CD14-positive monocyte (primary cell): ENCODE measurements at regions not wholly inside any gene's neighbourhood (a gene's known extent, or its start where the extent isn't known, plus 50 kb on each side); places are given as distances from the start of the nearest gene placed in this dataset.

ENCODE experiments used
- DNase-seq, 3 donors: peaks; one replicate each; pipeline ENCODE4 v3.0.0-alpha.2; 2011 to 2022
- H2AFZ ChIP-seq: 2 replicates; pipeline ENCODE4 v1.6.0; 2012; ENCODE audit warnings: mild to moderate bottlenecking, low read depth, low read length, inconsistent platforms; ENCODE audit not compliant: insufficient read depth, poor library complexity, severe bottlenecking
- H3K27ac ChIP-seq, 2 donors: 1 replicate in 1 of 2; 2 replicates in 1 of 2; pipeline ENCODE4 v1.5.1; 2012 to 2013; ENCODE audit warnings: low read length in 2 of 2, control low read depth in 1 of 2, inconsistent platforms in 1 of 2, low read depth in 1 of 2, mild to moderate bottlenecking in 1 of 2
- H3K27me3 ChIP-seq, 2 donors: one replicate each; pipeline versions ENCODE4 v1.6.0 to v1.6.1; 2011 to 2013; ENCODE audit warnings: low read length in 2 of 2; ENCODE audit not compliant: control insufficient read depth in 2 of 2, insufficient read depth in 2 of 2
- H3K36me3 ChIP-seq, 2 donors: replicated peaks in 1 of 2; 1 replicate in 1 of 2; 2 replicates in 1 of 2; pipeline versions ENCODE4 v1.5.1 to v1.6.1; 2012 to 2013; ENCODE audit warnings: low read length in 2 of 2, control low read depth in 1 of 2, inconsistent platforms in 1 of 2, mild to moderate bottlenecking in 1 of 2; ENCODE audit not compliant: insufficient read depth in 2 of 2, control insufficient read depth in 1 of 2
- H3K4me1 ChIP-seq, 2 donors: 1 replicate in 1 of 2; 2 replicates in 1 of 2; pipeline versions ENCODE4 v1.5.1 to v1.6.1; 2012 to 2013; ENCODE audit warnings: low read length in 2 of 2, control low read depth in 1 of 2, inconsistent platforms in 1 of 2, mild to moderate bottlenecking in 1 of 2, moderate library complexity in 1 of 2; ENCODE audit not compliant: insufficient read depth in 2 of 2, control insufficient read depth in 1 of 2
- H3K4me2 ChIP-seq: replicated peaks from 2 replicates; pipeline ENCODE3; 2012; ENCODE audit warnings: low read length, moderate library complexity, mild to moderate bottlenecking; ENCODE audit not compliant: poor library complexity, severe bottlenecking; ENCODE audit errors: extremely low read depth
- H3K4me3 ChIP-seq, 3 experiments: fragments of 200-600 bp in 1 of 3; sonication (generic) in 1 of 3; replicated peaks in 1 of 3; 1 replicate in 2 of 3; 2 replicates in 1 of 3; pipeline ENCODE4 v1.5.1; 2011 to 2013; ENCODE audit warnings: low read length in 3 of 3, mild to moderate bottlenecking in 3 of 3, control low read depth in 2 of 3, low read depth in 2 of 3, inconsistent platforms in 1 of 3, moderate library complexity in 1 of 3
- H3K79me2 ChIP-seq: 2 replicates; pipeline ENCODE4 v1.6.0; 2012; ENCODE audit warnings: mild to moderate bottlenecking, control low read depth, inconsistent platforms, low read length, moderate library complexity; ENCODE audit not compliant: insufficient read depth
- H3K9ac ChIP-seq: 2 replicates; pipeline ENCODE4 v1.6.0; 2017; ENCODE audit warnings: low read length, mild to moderate bottlenecking; ENCODE audit not compliant: insufficient read depth, poor library complexity, severe bottlenecking
- H3K9me3 ChIP-seq, 2 donors: replicated peaks in 1 of 2; 1 replicate in 1 of 2; 2 replicates in 1 of 2; pipeline versions ENCODE4 v1.5.1 to v1.6.1; 2012 to 2013; ENCODE audit warnings: low read length in 2 of 2, control low read depth in 1 of 2; ENCODE audit not compliant: control insufficient read depth in 1 of 2, insufficient read depth in 1 of 2
- H4K20me1 ChIP-seq: 2 replicates; pipeline ENCODE4 v1.6.0; 2012; ENCODE audit warnings: mild to moderate bottlenecking, low read length, control low read depth, moderate library complexity; ENCODE audit not compliant: insufficient read depth
- H3K27ac Mint-ChIP-seq, 7 donors: one replicate each; pipeline ENCODE4 v1.8.0; 2020; ENCODE audit warnings: mild to moderate bottlenecking in 7 of 7, mixed read lengths in 7 of 7, moderate library complexity in 6 of 7, inconsistent platforms in 2 of 7
- H3K27me3 Mint-ChIP-seq, 3 donors: one replicate each; pipeline ENCODE4 v1.8.0; 2021 to 2022; ENCODE audit warnings: low read depth in 3 of 3, mild to moderate bottlenecking in 3 of 3, mixed read lengths in 3 of 3, moderate library complexity in 3 of 3, inconsistent platforms in 1 of 3
- H3K36me3 Mint-ChIP-seq, 2 donors: one replicate each; pipeline ENCODE4 v1.8.0; 2020; ENCODE audit warnings: mixed read lengths in 2 of 2, inconsistent platforms in 1 of 2, mild to moderate bottlenecking in 1 of 2
- H3K4me1 Mint-ChIP-seq: one replicate; pipeline ENCODE4 v1.8.0; 2020; ENCODE audit warnings: mild to moderate bottlenecking, mixed read lengths
- H3K4me3 Mint-ChIP-seq, 2 donors: one replicate each; pipeline ENCODE4 v1.8.0; 2020; ENCODE audit warnings: mild to moderate bottlenecking in 2 of 2, mixed read lengths in 2 of 2, moderate library complexity in 1 of 2
- H3K9me3 Mint-ChIP-seq, 7 donors: one replicate each; pipeline ENCODE4 v1.8.0; 2020 to 2022; ENCODE audit warnings: mixed read lengths in 7 of 7, mild to moderate bottlenecking in 6 of 7, moderate library complexity in 6 of 7, inconsistent platforms in 2 of 7
- WGBS: methylation state at CpG from one replicate; pipeline ENCODE4 v1.1.5; 2013; ENCODE audit warnings: missing lambda C conversion rate; ENCODE audit not compliant: insufficient coverage; 5-methylcytosine and 5-hydroxymethylcytosine counted together
- intact Hi-C, 2 donors: fragments of 100-400 bp; cut with micrococcal nuclease; formaldehyde crosslinking; loops; one replicate each; pipeline versions ENCODE4 v1.15.0 to v1.15.1; 2023
- TF ChIP-seq, protein P1 (sequence below): fragments of 200-600 bp; IDR thresholded peaks from one replicate; pipeline ENCODE4 v1.8.0; 2022; ENCODE audit warnings: antibody characterized with exemption, mild to moderate bottlenecking

DNA sequence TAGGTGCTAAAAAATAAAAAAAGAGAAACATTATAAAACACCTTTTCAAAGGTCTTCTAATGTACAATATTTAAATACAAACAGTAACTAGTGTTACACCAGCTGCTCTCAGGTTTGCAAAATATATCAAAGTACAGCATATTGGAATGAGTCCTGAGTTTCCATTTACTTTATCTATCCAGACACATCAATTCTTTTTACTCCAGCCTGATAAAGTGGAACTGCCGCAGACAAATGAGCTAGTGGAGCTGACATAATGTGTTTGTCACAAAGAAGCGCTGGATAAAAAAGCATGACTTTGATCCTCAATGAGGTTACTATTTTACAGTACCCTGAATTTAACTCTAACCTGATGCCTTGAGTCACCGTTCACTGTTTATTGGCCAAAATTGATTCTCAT lies 1243.1 kb downstream of the GATA3 start:
- no peaks in the 10 kb centered on the region for H3K9me3 ChIP-seq
- Mint-ChIP-seq H3K4me3 (no peak overlapping the region), H3K27ac (no peak overlapping the region), H3K36me3 (no peaks in the 10 kb centered on the region), H3K27me3 (no peaks in the 10 kb centered on the region), H3K9me3 (no peaks in the 10 kb centered on the region), H3K4me1 (peaks cover 14% of the 10 kb centered on the region)
- H4K20me1 ChIP-seq = no peaks in the 10 kb centered on the region
- no peak overlapping the region for H3K27ac ChIP-seq
- no peaks in the 10 kb centered on the region for H3K27me3 ChIP-seq
- 93% methylated on average over 2 of the region's 3 CpGs for WGBS
- peaks cover 8 to 11% of the 10 kb centered on the region in 2 donors for H3K4me1 ChIP-seq
- no peaks in the 10 kb centered on the region for H3K36me3 ChIP-seq
- H3K79me2 ChIP-seq = no peaks in the 10 kb centered on the region
- DNase-seq = no peak
- no peak overlapping the region for H3K4me2 ChIP-seq
- TF ChIP-seq, protein P1, sequence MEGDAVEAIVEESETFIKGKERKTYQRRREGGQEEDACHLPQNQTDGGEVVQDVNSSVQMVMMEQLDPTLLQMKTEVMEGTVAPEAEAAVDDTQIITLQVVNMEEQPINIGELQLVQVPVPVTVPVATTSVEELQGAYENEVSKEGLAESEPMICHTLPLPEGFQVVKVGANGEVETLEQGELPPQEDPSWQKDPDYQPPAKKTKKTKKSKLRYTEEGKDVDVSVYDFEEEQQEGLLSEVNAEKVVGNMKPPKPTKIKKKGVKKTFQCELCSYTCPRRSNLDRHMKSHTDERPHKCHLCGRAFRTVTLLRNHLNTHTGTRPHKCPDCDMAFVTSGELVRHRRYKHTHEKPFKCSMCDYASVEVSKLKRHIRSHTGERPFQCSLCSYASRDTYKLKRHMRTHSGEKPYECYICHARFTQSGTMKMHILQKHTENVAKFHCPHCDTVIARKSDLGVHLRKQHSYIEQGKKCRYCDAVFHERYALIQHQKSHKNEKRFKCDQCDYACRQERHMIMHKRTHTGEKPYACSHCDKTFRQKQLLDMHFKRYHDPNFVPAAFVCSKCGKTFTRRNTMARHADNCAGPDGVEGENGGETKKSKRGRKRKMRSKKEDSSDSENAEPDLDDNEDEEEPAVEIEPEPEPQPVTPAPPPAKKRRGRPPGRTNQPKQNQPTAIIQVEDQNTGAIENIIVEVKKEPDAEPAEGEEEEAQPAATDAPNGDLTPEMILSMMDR = no peak
- H2AFZ ChIP-seq = no peak overlapping the region
- intact Hi-C loops = no loop called here
- H3K4me3 ChIP-seq = no peak overlapping the region
- no peak overlapping the region for H3K9ac ChIP-seq

DNA sequence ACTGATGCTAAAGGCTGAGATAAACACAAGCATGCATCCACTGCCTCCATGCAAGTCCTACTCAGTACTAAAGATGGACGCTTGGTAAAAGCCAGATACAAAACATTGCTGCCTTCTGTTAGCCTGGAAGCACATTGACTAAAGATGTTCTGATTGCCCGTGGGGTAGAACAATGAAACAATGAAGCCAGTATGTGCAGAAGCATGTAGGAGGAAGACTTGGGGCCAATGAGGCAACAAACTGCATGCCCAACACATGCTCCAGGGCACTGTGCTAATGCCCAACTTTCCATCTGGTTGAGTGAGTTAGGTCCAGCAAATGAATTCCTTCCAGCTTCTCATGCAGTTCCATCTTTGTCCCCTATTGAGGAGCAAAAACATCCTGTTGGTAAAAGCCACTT lies 1245.5 kb downstream of the GATA3 start:
- no peak overlapping the region for H2AFZ ChIP-seq
- H3K27ac ChIP-seq = no peak overlapping the region
- TF ChIP-seq, protein P1 = no peak
- Mint-ChIP-seq H3K9me3 (no peaks in the 10 kb centered on the region), H3K4me1 (peaks cover 6% of the 10 kb centered on the region), H3K4me3 (no peak overlapping the region), H3K36me3 (no peaks in the 10 kb centered on the region), H3K27me3 (peaks cover 0 to 1% (median 0%) of the 10 kb centered on the region in 3 donors), H3K27ac (no peak overlapping the region)
- 86% methylated on average over 1 of the region's 2 CpGs for WGBS
- peaks cover 4% of the 10 kb centered on the region in 2 donors for H3K4me1 ChIP-seq
- no peak for DNase-seq
- H3K79me2 ChIP-seq = no peaks in the 10 kb centered on the region
- no peak overlapping the region for H3K4me3 ChIP-seq
- no peaks in the 10 kb centered on the region for H4K20me1 ChIP-seq
- no peaks in the 10 kb centered on the region for H3K36me3 ChIP-seq
- intact Hi-C loops = loop anchor here (5.0 to 10.0 kb wide), 2 partner anchors 1428 to 1775 kb away; no protein-coding TSS in a partner anchor
- H3K9ac ChIP-seq = no peak overlapping the region
- H3K4me2 ChIP-seq = no peak overlapping the region
- no peaks in the 10 kb centered on the region for H3K27me3 ChIP-seq
- H3K9me3 ChIP-seq = no peaks in the 10 kb centered on the region
